Parathyroid adenoma (tissue), 2 donors: ENCODE measurements at regions not wholly inside any gene's neighbourhood (a gene's known extent, or its start where the extent isn't known, plus 50 kb on each side); places are given as distances from the start of the nearest gene placed in this dataset.

Source experiments
- H2AFZ ChIP-seq: fragments of 300-600 bp; sonication (generic); one replicate; pipeline ENCODE4 v1.7.0; 2017; ENCODE audit warnings: antibody characterized with exemption, mild to moderate bottlenecking
- H3K27ac ChIP-seq: fragments of 300-600 bp; sonication (generic); one replicate; pipeline ENCODE4 v1.7.0; 2017
- H3K27me3 ChIP-seq: fragments of 300-600 bp; sonication (generic); one replicate; pipeline ENCODE4 v1.7.0; 2017; ENCODE audit warnings: low read length; ENCODE audit not compliant: control insufficient read depth, insufficient read depth
- H3K36me3 ChIP-seq: fragments of 300-600 bp; sonication (generic); one replicate; pipeline ENCODE4 v1.7.0; 2017; ENCODE audit warnings: low read length; ENCODE audit not compliant: control insufficient read depth, insufficient read depth
- H3K4me1 ChIP-seq: fragments of 300-600 bp; sonication (generic); one replicate; pipeline ENCODE4 v1.7.0; 2017; ENCODE audit warnings: control low read depth
- H3K4me2 ChIP-seq: fragments of 300-600 bp; sonication (generic); one replicate; pipeline ENCODE4 v1.7.0; 2017; ENCODE audit warnings: low read length
- H3K4me3 ChIP-seq: fragments of 300-600 bp; sonication (generic); one replicate; pipeline ENCODE4 v1.7.0; 2017; ENCODE audit warnings: low read depth, low read length
- H3K79me2 ChIP-seq: fragments of 300-600 bp; sonication (generic); one replicate; pipeline ENCODE4 v1.7.0; 2017; ENCODE audit warnings: control low read depth
- H3K9ac ChIP-seq: fragments of 300-600 bp; sonication (generic); one replicate; pipeline ENCODE4 v1.7.0; 2017; ENCODE audit warnings: mild to moderate bottlenecking
- H3K9me3 ChIP-seq: fragments of 300-600 bp; sonication (generic); one replicate; pipeline ENCODE4 v1.7.0; 2017; ENCODE audit warnings: low read length; ENCODE audit not compliant: control insufficient read depth
- CTCF ChIP-seq: fragments of 300-600 bp; sonication (generic); IDR thresholded peaks from one replicate; pipeline ENCODE4 v1.7.0; 2017; ENCODE audit warnings: antibody characterized with exemption, mild to moderate bottlenecking
- donor health status: primary hyperparathyroidism.

DNA sequence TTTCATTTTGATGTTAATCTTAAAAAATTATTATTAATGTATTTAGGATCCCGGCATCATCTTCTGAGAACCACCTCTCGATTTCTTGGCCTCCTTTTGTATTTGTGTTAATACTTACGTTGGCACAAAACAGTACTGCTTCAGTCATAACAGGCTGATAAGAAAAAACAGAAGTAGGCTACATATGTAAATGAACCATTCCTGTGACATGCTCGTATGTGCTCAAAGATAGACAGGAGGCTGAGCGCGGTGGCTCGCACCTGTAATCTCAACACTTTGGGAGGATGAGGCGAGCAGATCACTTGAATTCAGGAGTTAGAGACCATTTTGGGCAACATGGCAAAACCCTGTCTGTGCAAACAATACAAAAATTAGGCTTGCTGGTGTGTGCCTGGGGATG, 109.4 kb upstream of the H2AZ1 start:
- Histone ChIP-seq H3K4me2 (no peak overlapping the region), H3K79me2 (no peaks in the 10 kb centered on the region), H3K9me3 (no peaks in the 10 kb centered on the region), H3K9ac (no peak overlapping the region), H3K27ac (no peak overlapping the region), H3K27me3 (no peaks in the 10 kb centered on the region), H2AFZ (no peak overlapping the region), H3K4me1 (no peaks in the 10 kb centered on the region), H3K36me3 (no peaks in the 10 kb centered on the region), H3K4me3 (no peak overlapping the region)
- TF ChIP-seq CTCF = no peak

GRCh38 chr4:100056701-100057100, 106.6 kb upstream of the H2AZ1 start:
- Histone ChIP-seq H3K9ac (no peak overlapping the region), H3K4me2 (no peak overlapping the region), H3K36me3 (no peaks in the 10 kb centered on the region), H3K9me3 (no peaks in the 10 kb centered on the region), H3K4me3 (no peak overlapping the region), H3K27me3 (no peaks in the 10 kb centered on the region), H3K79me2 (no peaks in the 10 kb centered on the region), H2AFZ (no peak overlapping the region), H3K27ac (no peak overlapping the region), H3K4me1 (no peaks in the 10 kb centered on the region)
- no peak for TF ChIP-seq CTCF

- no peak for TF ChIP-seq CTCF
- Histone ChIP-seq H3K4me2 (no peak overlapping the region), H3K4me3 (no peak overlapping the region), H3K27ac (no peak overlapping the region), H3K9me3 (peaks cover 2% of the 10 kb centered on the region), H3K79me2 (no peaks in the 10 kb centered on the region), H3K27me3 (no peaks in the 10 kb centered on the region), H3K4me1 (no peaks in the 10 kb centered on the region), H2AFZ (no peak overlapping the region), H3K36me3 (no peaks in the 10 kb centered on the region), H3K9ac (no peak overlapping the region)
Measured at GRCh38 chr4:100054071-100054470, 104.0 kb upstream of the H2AZ1 start.

GRCh38 chr4:100049872-100050271, 99.8 kb upstream of the H2AZ1 start:
- no peaks in the 10 kb centered on the region for H3K27me3 ChIP-seq
- H3K4me1 ChIP-seq = no peaks in the 10 kb centered on the region
- no peak overlapping the region for H3K9ac ChIP-seq
- no peak overlapping the region for H3K4me2 ChIP-seq
- peaks cover 2% of the 10 kb centered on the region for H3K9me3 ChIP-seq
- no peaks in the 10 kb centered on the region for H3K36me3 ChIP-seq
- no peak overlapping the region for H3K4me3 ChIP-seq
- no peak overlapping the region for H2AFZ ChIP-seq
- no peak overlapping the region for H3K27ac ChIP-seq
- H3K79me2 ChIP-seq = no peaks in the 10 kb centered on the region
- TF ChIP-seq CTCF = no peak

DNA sequence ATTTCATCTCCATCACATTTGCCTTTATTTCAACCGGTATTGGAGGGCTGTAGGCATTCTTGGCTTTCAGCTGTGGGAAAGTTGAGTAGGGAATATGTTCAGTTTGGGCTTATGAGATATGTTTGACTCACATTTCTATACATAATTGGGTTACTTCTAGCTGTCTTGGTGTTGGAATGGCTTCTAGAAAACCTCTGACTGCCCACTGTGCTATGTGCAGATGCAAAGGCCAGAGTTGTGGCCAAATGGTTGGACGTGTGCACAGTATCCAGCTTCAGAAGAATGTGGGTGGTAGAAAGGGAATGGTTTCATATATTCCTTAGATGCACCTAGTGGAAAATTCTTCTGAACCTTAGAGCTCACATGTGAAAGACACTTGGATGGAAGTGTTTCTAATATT, 92.6 kb upstream of the H2AZ1 start:
- Histone ChIP-seq H3K4me2 (no peak overlapping the region), H3K9ac (no peak overlapping the region), H3K79me2 (no peaks in the 10 kb centered on the region), H2AFZ (no peak overlapping the region), H3K4me1 (no peaks in the 10 kb centered on the region), H3K4me3 (no peak overlapping the region), H3K27ac (no peak overlapping the region), H3K36me3 (no peaks in the 10 kb centered on the region), H3K27me3 (no peaks in the 10 kb centered on the region), H3K9me3 (no peaks in the 10 kb centered on the region)
- no peak for TF ChIP-seq CTCF
